GM13976 (cell line): ENCODE measurements at regions not wholly inside any gene's neighbourhood (a gene's known extent, or its start where the extent isn't known, plus 50 kb on each side); places are given as distances from the start of the nearest gene placed in this dataset.

Experiments
- DNase-seq: peaks from one replicate; pipeline ENCODE4 v3.0.0; 2012; ENCODE audit warnings: low spot score
- CTCF ChIP-seq: IDR thresholded peaks from 2 replicates; pipeline ENCODE4 v1.5.1; 2012; ENCODE audit warnings: borderline replicate concordance, mild to moderate bottlenecking; ENCODE audit not compliant: insufficient read depth; ENCODE audit errors: extremely low read depth, missing control alignments, control extremely low read depth
- in situ Hi-C: fragments of 300-500 bp; cut with MboI; formaldehyde crosslinking; loops from one replicate; pipeline ENCODE4 v1.12.0; 2022; ENCODE audit warnings: low sequenced_read_pairs, mixed read lengths, inconsistent platforms; ENCODE audit not compliant: unreplicated experiment

- TF ChIP-seq CTCF, result no peak
- in situ Hi-C loops, result no loop called here
- no peak for DNase-seq
Observed at GRCh38 chr3:38940394-38940793, 111.3 kb downstream of the SCN11A start.

GRCh38 chr3:38925351-38925750 lies 109.3 kb upstream of the SCN10A start:
- no peak for DNase-seq
- no peak for TF ChIP-seq CTCF
- in situ Hi-C loops, result no loop called here

GRCh38 chr3:38916706-38917105 lies 100.7 kb upstream of the SCN10A start:
- in situ Hi-C loops, result no loop called here
- no peak for TF ChIP-seq CTCF
- no peak for DNase-seq

- no peak for TF ChIP-seq CTCF
- DNase-seq, result no peak
- in situ Hi-C loops, result no loop called here
Observed at GRCh38 chr3:38907426-38907825, 91.4 kb upstream of the SCN10A start.

GRCh38 chr3:38890426-38890825 lies 74.4 kb upstream of the SCN10A start:
- DNase-seq, result no peak
- no peak for TF ChIP-seq CTCF
- in situ Hi-C loops, result no loop called here

- DNase-seq, result no peak
- in situ Hi-C loops, result no loop called here
- no peak for TF ChIP-seq CTCF
Observed at GRCh38 chr3:38878646-38879045, 62.6 kb upstream of the SCN10A start.
